ENCODE measurements at regions not wholly inside any gene's neighbourhood (a gene's known extent, or its start where the extent isn't known, plus 50 kb on each side); places are given as distances from the start of the nearest gene placed in this dataset.

GRCh38 chr14:106442857-106443256 is 916.5 kb downstream of the TMEM121 start:
- no peak overlapping the region for H3K4me3 ChIP-seq (ENCODE audit: low read depth in 1 of 3, low read length in 3 of 3)
- WGBS = 34% methylated on average over 7 of the region's 7 CpGs
- no peaks in the 10 kb centered on the region for H3K36me3 ChIP-seq (ENCODE audit: control insufficient read depth in 4 of 4, insufficient read depth in 3 of 4, low read depth in 1 of 4, low read length in 3 of 4)
- H3K27me3 ChIP-seq (ENCODE audit: control insufficient read depth in 4 of 4, insufficient read depth in 4 of 4, low read length in 3 of 4) = peaks cover 0 to 8% (median 2%) of the 10 kb centered on the region in 4 donors
- H3K4me1 ChIP-seq (ENCODE audit: control insufficient read depth in 4 of 4, insufficient read depth in 4 of 4, low read length in 3 of 4) = no peaks in the 10 kb centered on the region
- H3K9ac ChIP-seq (ENCODE audit: low read depth in 1 of 2, low read length in 2 of 2) = no peak overlapping the region
- TF ChIP-seq, protein P1, sequence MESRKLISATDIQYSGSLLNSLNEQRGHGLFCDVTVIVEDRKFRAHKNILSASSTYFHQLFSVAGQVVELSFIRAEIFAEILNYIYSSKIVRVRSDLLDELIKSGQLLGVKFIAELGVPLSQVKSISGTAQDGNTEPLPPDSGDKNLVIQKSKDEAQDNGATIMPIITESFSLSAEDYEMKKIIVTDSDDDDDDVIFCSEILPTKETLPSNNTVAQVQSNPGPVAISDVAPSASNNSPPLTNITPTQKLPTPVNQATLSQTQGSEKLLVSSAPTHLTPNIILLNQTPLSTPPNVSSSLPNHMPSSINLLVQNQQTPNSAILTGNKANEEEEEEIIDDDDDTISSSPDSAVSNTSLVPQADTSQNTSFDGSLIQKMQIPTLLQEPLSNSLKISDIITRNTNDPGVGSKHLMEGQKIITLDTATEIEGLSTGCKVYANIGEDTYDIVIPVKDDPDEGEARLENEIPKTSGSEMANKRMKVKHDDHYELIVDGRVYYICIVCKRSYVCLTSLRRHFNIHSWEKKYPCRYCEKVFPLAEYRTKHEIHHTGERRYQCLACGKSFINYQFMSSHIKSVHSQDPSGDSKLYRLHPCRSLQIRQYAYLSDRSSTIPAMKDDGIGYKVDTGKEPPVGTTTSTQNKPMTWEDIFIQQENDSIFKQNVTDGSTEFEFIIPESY (IDR thresholded peaks at IDR 0.05) = no peak
- TF ChIP-seq HNF4G (IDR thresholded peaks at IDR 0.05) (no peak), YY1 (IDR thresholded peaks at IDR 0.05) (no peak)
- H3K9me3 ChIP-seq (ENCODE audit: control insufficient read depth in 4 of 4, low read length in 3 of 4) = peaks cover 0 to 7% (median 0%) of the 10 kb centered on the region in 4 donors
- no peak for DNase-seq (ENCODE audit: low spot score)
- no peak overlapping the region for H3K27ac ChIP-seq (ENCODE audit: low read depth in 1 of 2, low read length in 2 of 2)

- Histone ChIP-seq H3K4me1 (ENCODE audit: control insufficient read depth in 4 of 4, insufficient read depth in 4 of 4, low read length in 3 of 4) (no peaks in the 10 kb centered on the region), H3K27me3 (ENCODE audit: control insufficient read depth in 4 of 4, insufficient read depth in 4 of 4, low read length in 3 of 4) (peaks cover 0 to 5% (median 0%) of the 10 kb centered on the region in 4 donors), H3K27ac (ENCODE audit: low read depth in 1 of 2, low read length in 2 of 2) (no peak overlapping the region), H3K9ac (ENCODE audit: low read depth in 1 of 2, low read length in 2 of 2) (no peak overlapping the region), H3K9me3 (ENCODE audit: control insufficient read depth in 4 of 4, low read length in 3 of 4) (no peaks in the 10 kb centered on the region), H3K4me3 (ENCODE audit: low read depth in 1 of 3, low read length in 3 of 3) (no peak overlapping the region), H3K36me3 (ENCODE audit: control insufficient read depth in 4 of 4, insufficient read depth in 3 of 4, low read depth in 1 of 4, low read length in 3 of 4) (no peaks in the 10 kb centered on the region)
- DNase-seq (ENCODE audit: low spot score) = no peak
- WGBS = 32% methylated on average over 3 of the region's 3 CpGs
- TF ChIP-seq, protein P2, sequence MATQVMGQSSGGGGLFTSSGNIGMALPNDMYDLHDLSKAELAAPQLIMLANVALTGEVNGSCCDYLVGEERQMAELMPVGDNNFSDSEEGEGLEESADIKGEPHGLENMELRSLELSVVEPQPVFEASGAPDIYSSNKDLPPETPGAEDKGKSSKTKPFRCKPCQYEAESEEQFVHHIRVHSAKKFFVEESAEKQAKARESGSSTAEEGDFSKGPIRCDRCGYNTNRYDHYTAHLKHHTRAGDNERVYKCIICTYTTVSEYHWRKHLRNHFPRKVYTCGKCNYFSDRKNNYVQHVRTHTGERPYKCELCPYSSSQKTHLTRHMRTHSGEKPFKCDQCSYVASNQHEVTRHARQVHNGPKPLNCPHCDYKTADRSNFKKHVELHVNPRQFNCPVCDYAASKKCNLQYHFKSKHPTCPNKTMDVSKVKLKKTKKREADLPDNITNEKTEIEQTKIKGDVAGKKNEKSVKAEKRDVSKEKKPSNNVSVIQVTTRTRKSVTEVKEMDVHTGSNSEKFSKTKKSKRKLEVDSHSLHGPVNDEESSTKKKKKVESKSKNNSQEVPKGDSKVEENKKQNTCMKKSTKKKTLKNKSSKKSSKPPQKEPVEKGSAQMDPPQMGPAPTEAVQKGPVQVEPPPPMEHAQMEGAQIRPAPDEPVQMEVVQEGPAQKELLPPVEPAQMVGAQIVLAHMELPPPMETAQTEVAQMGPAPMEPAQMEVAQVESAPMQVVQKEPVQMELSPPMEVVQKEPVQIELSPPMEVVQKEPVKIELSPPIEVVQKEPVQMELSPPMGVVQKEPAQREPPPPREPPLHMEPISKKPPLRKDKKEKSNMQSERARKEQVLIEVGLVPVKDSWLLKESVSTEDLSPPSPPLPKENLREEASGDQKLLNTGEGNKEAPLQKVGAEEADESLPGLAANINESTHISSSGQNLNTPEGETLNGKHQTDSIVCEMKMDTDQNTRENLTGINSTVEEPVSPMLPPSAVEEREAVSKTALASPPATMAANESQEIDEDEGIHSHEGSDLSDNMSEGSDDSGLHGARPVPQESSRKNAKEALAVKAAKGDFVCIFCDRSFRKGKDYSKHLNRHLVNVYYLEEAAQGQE (IDR thresholded peaks at IDR 0.05) = no peak
- no peak for TF ChIP-seq FOXA2 (IDR thresholded peaks at IDR 0.05)
- no peak for TF ChIP-seq YY1 (IDR thresholded peaks at IDR 0.05)
These were observed 928.6 kb downstream of the TMEM121 start for GRCh38 chr14:106455026-106455425.

DNA sequence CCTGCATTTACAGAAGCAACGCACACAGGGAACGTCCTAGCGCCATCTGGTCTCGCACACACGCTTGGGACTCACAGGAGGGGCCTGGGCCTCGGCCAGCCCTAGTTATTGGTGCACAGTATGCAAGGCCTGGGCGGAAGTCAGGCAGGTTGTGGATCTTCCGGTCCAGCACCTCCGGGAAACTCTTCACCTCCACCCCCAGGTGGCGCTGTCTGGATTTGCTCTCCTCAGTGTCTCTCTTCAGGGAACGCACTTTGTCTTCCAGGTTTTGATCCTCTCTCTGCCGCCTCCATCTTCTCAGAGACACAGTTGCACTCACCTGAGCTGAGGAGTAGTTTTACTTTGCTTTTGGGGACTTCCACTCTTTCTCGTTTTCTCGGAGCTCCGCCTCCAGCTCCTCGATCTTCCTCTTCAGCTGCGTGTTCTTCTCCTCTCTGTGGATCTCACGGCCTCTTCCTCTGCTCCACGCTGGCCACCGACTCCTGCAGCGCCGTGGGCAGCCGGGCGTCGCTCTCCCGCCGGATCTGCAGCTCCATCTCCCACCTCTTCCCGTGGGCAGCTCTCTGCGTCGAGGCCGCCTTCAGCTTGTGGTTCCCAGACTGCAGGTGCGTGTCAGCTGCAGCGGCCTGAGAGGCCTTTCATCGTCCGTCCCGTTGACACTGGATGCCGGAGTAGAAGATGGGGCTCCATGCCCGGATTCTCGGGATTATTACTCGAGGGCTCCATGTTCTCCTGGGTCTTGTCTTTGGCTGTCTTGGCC is 933.8 kb downstream of the TMEM121 start:
- Histone ChIP-seq H3K27ac (ENCODE audit: low read depth in 1 of 2, low read length in 2 of 2) (no peak overlapping the region), H3K9me3 (ENCODE audit: control insufficient read depth in 4 of 4, low read length in 3 of 4) (no peaks in the 10 kb centered on the region), H3K4me1 (ENCODE audit: control insufficient read depth in 4 of 4, insufficient read depth in 4 of 4, low read length in 3 of 4) (no peaks in the 10 kb centered on the region), H3K27me3 (ENCODE audit: control insufficient read depth in 4 of 4, insufficient read depth in 4 of 4, low read length in 3 of 4) (peaks cover 0 to 2% (median 0%) of the 10 kb centered on the region in 4 donors), H3K9ac (ENCODE audit: low read depth in 1 of 2, low read length in 2 of 2) (no peak overlapping the region), H3K36me3 (ENCODE audit: control insufficient read depth in 4 of 4, insufficient read depth in 3 of 4, low read depth in 1 of 4, low read length in 3 of 4) (no peaks in the 10 kb centered on the region), H3K4me3 (ENCODE audit: low read depth in 1 of 3, low read length in 3 of 3) (no peak overlapping the region)
- WGBS = 82% methylated on average over 40 of the region's 40 CpGs
- DNase-seq (ENCODE audit: low spot score) = no peak
- TF ChIP-seq, protein P2 (IDR thresholded peaks at IDR 0.05) = no peak
- no peak for TF ChIP-seq TAF1 (conservative IDR thresholded peaks at IDR 0.05)
- no peak for TF ChIP-seq RAD21 (IDR thresholded peaks at IDR 0.05)
- no peak for TF ChIP-seq EGR1 (IDR thresholded peaks at IDR 0.05; ENCODE audit: low read depth in 2 of 2)
- TF ChIP-seq SP1 (IDR thresholded peaks at IDR 0.05) = no peak
- TF ChIP-seq FOXA2 (IDR thresholded peaks at IDR 0.05) = no peak
- TF ChIP-seq, protein P1 (IDR thresholded peaks at IDR 0.05) = no peak
- TF ChIP-seq, protein P3, sequence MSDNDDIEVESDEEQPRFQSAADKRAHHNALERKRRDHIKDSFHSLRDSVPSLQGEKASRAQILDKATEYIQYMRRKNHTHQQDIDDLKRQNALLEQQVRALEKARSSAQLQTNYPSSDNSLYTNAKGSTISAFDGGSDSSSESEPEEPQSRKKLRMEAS (IDR thresholded peaks at IDR 0.05) = no peak
- TF ChIP-seq HNF4A (conservative IDR thresholded peaks at IDR 0.05) = no peak
- no peak for TF ChIP-seq NR2F2 (IDR thresholded peaks at IDR 0.05)
- TF ChIP-seq, protein P4, sequence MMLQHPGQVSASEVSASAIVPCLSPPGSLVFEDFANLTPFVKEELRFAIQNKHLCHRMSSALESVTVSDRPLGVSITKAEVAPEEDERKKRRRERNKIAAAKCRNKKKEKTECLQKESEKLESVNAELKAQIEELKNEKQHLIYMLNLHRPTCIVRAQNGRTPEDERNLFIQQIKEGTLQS (IDR thresholded peaks at IDR 0.05) = no peak
- no peak for TF ChIP-seq HNF4G (IDR thresholded peaks at IDR 0.05)
- TF ChIP-seq FOXA1 (IDR thresholded peaks at IDR 0.05) = no peak
- TF ChIP-seq GABPA (IDR thresholded peaks at IDR 0.05 in 1 of 2, conservative IDR thresholded peaks at IDR 0.05 in 1 of 2) = no peak
- no peak for TF ChIP-seq YY1 (IDR thresholded peaks at IDR 0.05)
